ENCODE measurements at regions not wholly inside any gene's neighbourhood (a gene's known extent, or its start where the extent isn't known, plus 50 kb on each side); places are given as distances from the start of the nearest gene placed in this dataset.

- TF ChIP-seq BCLAF1 (IDR thresholded peaks at IDR 0.05) (no peak), CBX5 (IDR thresholded peaks at IDR 0.05; ENCODE audit: low read depth) (no peak), RELA (IDR thresholded peaks at IDR 0.05; ENCODE audit: borderline replicate concordance, partially characterized antibody) (no peak), ZBED1 (IDR thresholded peaks at IDR 0.05; ENCODE audit: borderline replicate concordance) (no peak), PAX8 (IDR thresholded peaks at IDR 0.05) (no peak), SP1 (IDR thresholded peaks at IDR 0.05; ENCODE audit: low read depth, low read length) (no peak), CHD1 (IDR thresholded peaks at IDR 0.05; ENCODE audit: low read depth, low read length) (no peak)
- ChIA-PET SMC1A (ENCODE audit: uncharacterized antibody, unreplicated experiment) (interaction anchor here (0.6 to 1.7 kb wide), 4 partner anchors 10 to 107 kb away, joined by 3 to 6 read pairs (median 3); no protein-coding TSS in a partner anchor), CTCF (no interaction called here), POLR2A (no interaction called here), RAD21 (ENCODE audit: unreplicated experiment) (no interaction called here)
- no peak overlapping the region for H3K4me3 ChIP-seq
- H3K36me3 ChIP-seq (ENCODE audit: control insufficient read depth in 2 of 2, insufficient read depth in 2 of 2, low read length in 1 of 2) = no peaks in the 10 kb centered on the region
- FAIRE-seq = no peak
- no peak overlapping the region for H2AFZ ChIP-seq (ENCODE audit: control insufficient read depth, low read depth, low read length)
- H3K79me2 ChIP-seq (ENCODE audit: control insufficient read depth, insufficient read depth, low read length) = no peaks in the 10 kb centered on the region
- in situ Hi-C loops (cut with MboI) = no loop called here
- BruUV-seq (replicated peaks) = no TSS peak
- no peak overlapping the region for H3K9ac ChIP-seq (ENCODE audit: control insufficient read depth, insufficient read depth, low read length)
- no peaks in the 10 kb centered on the region for H3K27me3 ChIP-seq (replicated peaks in 1 of 2; ENCODE audit: control insufficient read depth in 2 of 2, insufficient read depth in 2 of 2, low read length in 1 of 2)
- intact Hi-C loops (cut with micrococcal nuclease; ENCODE audit: unreplicated experiment) = no loop called here
- no peaks in the 10 kb centered on the region for H4K20me1 ChIP-seq (ENCODE audit: control insufficient read depth, insufficient read depth)
- no peak overlapping the region for H3K27ac ChIP-seq (ENCODE audit: control insufficient read depth, insufficient read depth)
- no peaks in the 10 kb centered on the region for H3K9me3 ChIP-seq (replicated peaks; ENCODE audit: control insufficient read depth, insufficient read depth, low read length)
- no peaks in the 10 kb centered on the region for H3K4me1 ChIP-seq (ENCODE audit: control insufficient read depth, insufficient read depth, low read length)
- H3K4me2 ChIP-seq (ENCODE audit: control insufficient read depth, insufficient read depth) = no peak overlapping the region
- no peak for DNase-seq (ENCODE audit: low read depth, low spot score)
- ATAC-seq = no peak
Measured at GRCh38 chr4:29277381-29277780, 1442.8 kb upstream of the PCDH7 start.

DNA sequence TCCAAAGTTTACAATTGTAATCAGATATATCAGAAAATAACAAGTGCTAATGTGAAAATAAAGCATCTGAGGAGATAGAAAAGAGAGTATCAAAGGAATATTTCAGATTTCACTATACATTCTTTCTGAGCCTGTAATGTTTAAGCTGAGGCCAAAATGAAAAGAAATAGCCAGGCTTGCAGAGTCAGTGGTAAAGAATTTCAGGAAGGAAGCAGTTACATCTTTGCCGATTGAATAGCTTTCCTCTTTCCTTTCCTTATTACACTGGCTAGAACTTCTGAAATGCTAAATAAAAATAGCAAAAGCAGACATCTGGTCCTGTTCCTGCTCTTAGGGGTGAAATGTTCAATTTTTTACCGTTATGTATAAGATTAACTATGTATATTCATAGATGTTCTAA lies 1441.6 kb upstream of the PCDH7 start:
- Histone ChIP-seq H3K27me3 (replicated peaks in 1 of 2; ENCODE audit: control insufficient read depth in 2 of 2, insufficient read depth in 2 of 2, low read length in 1 of 2) (no peaks in the 10 kb centered on the region), H3K4me2 (ENCODE audit: control insufficient read depth, insufficient read depth) (no peak overlapping the region), H3K4me3 (no peak overlapping the region), H3K79me2 (ENCODE audit: control insufficient read depth, insufficient read depth, low read length) (no peaks in the 10 kb centered on the region), H2AFZ (ENCODE audit: control insufficient read depth, low read depth, low read length) (no peak overlapping the region), H3K9me3 (replicated peaks; ENCODE audit: control insufficient read depth, insufficient read depth, low read length) (no peaks in the 10 kb centered on the region), H4K20me1 (ENCODE audit: control insufficient read depth, insufficient read depth) (no peaks in the 10 kb centered on the region), H3K9ac (ENCODE audit: control insufficient read depth, insufficient read depth, low read length) (no peak overlapping the region), H3K36me3 (ENCODE audit: control insufficient read depth in 2 of 2, insufficient read depth in 2 of 2, low read length in 1 of 2) (no peaks in the 10 kb centered on the region), H3K27ac (ENCODE audit: control insufficient read depth, insufficient read depth) (no peak overlapping the region), H3K4me1 (ENCODE audit: control insufficient read depth, insufficient read depth, low read length) (no peaks in the 10 kb centered on the region)
- ChIA-PET RAD21 (ENCODE audit: unreplicated experiment) (no interaction called here), POLR2A (no interaction called here), CTCF (no interaction called here), SMC1A (ENCODE audit: uncharacterized antibody, unreplicated experiment) (interaction anchor here (1.2 kb wide), 1 partner anchor 108 kb away, joined by 3 read pairs; no protein-coding TSS in a partner anchor)
- intact Hi-C loops (cut with micrococcal nuclease; ENCODE audit: unreplicated experiment) = no loop called here
- 4% methylated on average over 2 of the region's 2 CpGs for WGBS (ENCODE audit: insufficient coverage, insufficient replicate concordance, low lambda C conversion rate, missing lambda C conversion rate)
- BruUV-seq (replicated peaks) = no TSS peak
- no peak for DNase-seq (ENCODE audit: low read depth, low spot score)
- no peak for ATAC-seq
- no peak for FAIRE-seq
- in situ Hi-C loops (cut with MboI) = no loop called here
- TF ChIP-seq, protein P1, sequence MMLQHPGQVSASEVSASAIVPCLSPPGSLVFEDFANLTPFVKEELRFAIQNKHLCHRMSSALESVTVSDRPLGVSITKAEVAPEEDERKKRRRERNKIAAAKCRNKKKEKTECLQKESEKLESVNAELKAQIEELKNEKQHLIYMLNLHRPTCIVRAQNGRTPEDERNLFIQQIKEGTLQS (IDR thresholded peaks at IDR 0.05; ENCODE audit: borderline replicate concordance, extremely low read depth, low read depth, low read length) = no peak
- no peak for TF ChIP-seq WRNIP1 (IDR thresholded peaks at IDR 0.05; ENCODE audit: borderline replicate concordance, low read depth, low read length)
- TF ChIP-seq RBBP5 (conservative IDR thresholded peaks at IDR 0.05) = no peak
- TF ChIP-seq TBL1XR1 (IDR thresholded peaks at IDR 0.05; ENCODE audit: low read depth, low read length) = no peak
- no peak for TF ChIP-seq NR2F1 (conservative IDR thresholded peaks at IDR 0.05)
- no peak for TF ChIP-seq KAT2A (conservative IDR thresholded peaks at IDR 0.05; ENCODE audit: control insufficient read depth, low read depth, low read length)
- TF ChIP-seq STAT1 (conservative IDR thresholded peaks at IDR 0.05) = no peak
- no peak for TF ChIP-seq CHD4 (IDR thresholded peaks at IDR 0.05)
- TF ChIP-seq BRCA1 (IDR thresholded peaks at IDR 0.05; ENCODE audit: low read depth, low read length) = no peak
- TF ChIP-seq BACH1 (IDR thresholded peaks at IDR 0.05; ENCODE audit: borderline replicate concordance) = no peak

All from GM12878 (cell line).